HepG2 (cell line): ENCODE measurements at regions not wholly inside any gene's neighbourhood (a gene's known extent, or its start where the extent isn't known, plus 50 kb on each side); places are given as distances from the start of the nearest gene placed in this dataset.

Experiments
- FOXC1 ChIP-seq: sonication (generic); formaldehyde crosslinking; IDR thresholded peaks from 2 replicates; pipeline ENCODE4 v1.8.0; 2022; ENCODE audit warnings: mild to moderate bottlenecking, missing genetic modification reagents, borderline replicate concordance
- FOXJ3 ChIP-seq: sonication (generic); formaldehyde crosslinking; IDR thresholded peaks from 2 replicates; pipeline ENCODE4 v1.4.0; 2020; ENCODE audit warnings: missing genetic modification reagents, mild to moderate bottlenecking, borderline replicate concordance
- GLMP ChIP-seq: sonication (generic); formaldehyde crosslinking; IDR thresholded peaks from 2 replicates; pipeline ENCODE4 v1.9.0; 2021; ENCODE audit warnings: missing genetic modification reagents, mild to moderate bottlenecking, borderline replicate concordance
- HIVEP1 ChIP-seq: sonication (generic); formaldehyde crosslinking; IDR thresholded peaks from 2 replicates; pipeline ENCODE4 v1.4.0; 2020; ENCODE audit warnings: mild to moderate bottlenecking, missing genetic modification reagents
- KAT8 ChIP-seq: IDR thresholded peaks from 2 replicates; pipeline ENCODE4 v1.6.1; 2016; ENCODE audit warnings: missing genetic modification reagents, missing compliant biosample characterization
- MNT ChIP-seq: fragments of 450-650 bp; IDR thresholded peaks from 2 replicates; pipeline ENCODE4 v1.6.1; 2016
- NFE2 ChIP-seq: sonication (generic); formaldehyde crosslinking; IDR thresholded peaks from 2 replicates; pipeline ENCODE4 v1.4.0; 2020; ENCODE audit warnings: missing genetic modification reagents
- TCF12 ChIP-seq, 2 experiments: fragments of 450-650 bp in 1 of 2; sonication (generic) in 1 of 2; formaldehyde crosslinking in 1 of 2; IDR thresholded peaks; 2 replicates each; pipeline versions ENCODE4 v1.6.1 to v1.8.0; 2017 to 2022; ENCODE audit warnings: antibody characterized with exemption in 1 of 2, mild to moderate bottlenecking in 1 of 2, missing genetic modification reagents in 1 of 2, moderate library complexity in 1 of 2
- THRA ChIP-seq: sonication (generic); formaldehyde crosslinking; IDR thresholded peaks from 2 replicates; pipeline ENCODE4 v1.4.0; 2020; ENCODE audit warnings: missing genetic modification reagents, borderline replicate concordance
- TMF1 ChIP-seq: sonication (generic); formaldehyde crosslinking; IDR thresholded peaks from 2 replicates; pipeline ENCODE4 v1.8.1; 2022; ENCODE audit warnings: low read depth, missing genetic modification reagents
- ZBTB20 ChIP-seq: sonication (generic); formaldehyde crosslinking; IDR thresholded peaks from 2 replicates; pipeline ENCODE4 v1.8.1; 2023; ENCODE audit warnings: missing genetic modification reagents, low read depth, mild to moderate bottlenecking, borderline replicate concordance
- ZBTB26 ChIP-seq: IDR thresholded peaks from 2 replicates; pipeline ENCODE4 v1.6.1; 2016; ENCODE audit warnings: missing compliant biosample characterization, missing genetic modification reagents, borderline replicate concordance
- ZBTB7A ChIP-seq: sonication (generic); formaldehyde crosslinking; IDR thresholded peaks from 2 replicates; pipeline ENCODE4 v1.8.0; 2022; ENCODE audit warnings: mild to moderate bottlenecking, missing genetic modification reagents
- ZFP91 ChIP-seq: sonication (generic); formaldehyde crosslinking; IDR thresholded peaks from 2 replicates; pipeline ENCODE4 v1.9.0; 2022; ENCODE audit warnings: missing genetic modification reagents, mild to moderate bottlenecking, borderline replicate concordance
- ZFYVE20 ChIP-seq: sonication (generic); formaldehyde crosslinking; IDR thresholded peaks from 2 replicates; pipeline ENCODE4 v1.8.0; 2023; ENCODE audit warnings: low read depth, mild to moderate bottlenecking, moderate library complexity, missing genetic modification reagents, borderline replicate concordance
- ZNF326 ChIP-seq: sonication (generic); formaldehyde crosslinking; IDR thresholded peaks from 2 replicates; pipeline ENCODE4 v1.4.0; 2020; ENCODE audit warnings: missing genetic modification reagents, borderline replicate concordance
- ZNF562 ChIP-seq: sonication (generic); formaldehyde crosslinking; IDR thresholded peaks from 2 replicates; pipeline ENCODE4 v1.8.0; 2022; ENCODE audit warnings: missing genetic modification reagents, borderline replicate concordance
- ZNF605 ChIP-seq: sonication (generic); formaldehyde crosslinking; IDR thresholded peaks from 2 replicates; pipeline ENCODE4 v1.8.0; 2022; ENCODE audit warnings: mild to moderate bottlenecking, missing genetic modification reagents
- ZNF674 ChIP-seq: sonication (generic); formaldehyde crosslinking; IDR thresholded peaks from 2 replicates; pipeline ENCODE4 v1.5.0; 2020; ENCODE audit warnings: low read depth, mild to moderate bottlenecking, missing genetic modification reagents
- ZNF703 ChIP-seq: sonication (generic); formaldehyde crosslinking; IDR thresholded peaks from 2 replicates; pipeline ENCODE4 v1.5.1; 2020; ENCODE audit warnings: missing genetic modification reagents, mild to moderate bottlenecking, moderate library complexity, borderline replicate concordance
- ZSCAN29 ChIP-seq: sonication (generic); formaldehyde crosslinking; conservative IDR thresholded peaks from 2 replicates; pipeline ENCODE4 v1.4.0; 2020; ENCODE audit warnings: mild to moderate bottlenecking, missing genetic modification reagents

- TF ChIP-seq ZNF562 (CRISPR knock-in tag), result no peak
- TF ChIP-seq ZBTB7A (CRISPR knock-in tag), result no peak
- TF ChIP-seq ZSCAN29 (CRISPR knock-in tag), result 0 out of 2 replicates have a peak, but pooled peaks have one; percentile 37
- peak; percentile 76 for TF ChIP-seq THRA (CRISPR knock-in tag)
- TF ChIP-seq GLMP, result no peak
- TF ChIP-seq TMF1 (CRISPR knock-in tag), result no peak
- peak; percentile 37; the same call in 1 of the 2 replicates for TF ChIP-seq FOXC1 (CRISPR knock-in tag)
- peak; percentile 59; the same call in 1 of the 2 replicates for TF ChIP-seq HIVEP1 (CRISPR knock-in tag)
- no peak for TF ChIP-seq ZNF326 (CRISPR knock-in tag)
- peak; percentile 41; the same call in 1 of the 2 replicates for TF ChIP-seq ZBTB26 (CRISPR knock-in tag)
- TF ChIP-seq ZNF674 (CRISPR knock-in tag), result no peak
- peak; percentile 70; the same call in 1 of the 2 replicates for TF ChIP-seq ZFP91 (CRISPR knock-in tag)
- peak; percentile 33; the same call in 1 of the 2 replicates for TF ChIP-seq ZNF703 (CRISPR knock-in tag)
- no peak for TF ChIP-seq MNT
- TF ChIP-seq ZNF605 (CRISPR knock-in tag), result 0 out of 2 replicates have a peak, but pooled peaks have one; percentile 54
- no peak; the same call in 1 of the 2 replicates for TF ChIP-seq FOXJ3 (CRISPR knock-in tag)
- 0 out of 2 replicates have a peak, but pooled peaks have one; percentile 2 for TF ChIP-seq ZBTB20 (CRISPR knock-in tag)
- no peak for TF ChIP-seq TCF12 (IDR thresholded peaks at IDR 0.05)
- TF ChIP-seq TCF12 (CRISPR knock-in tag; IDR thresholded peaks at IDR 0.05), result no peak
- TF ChIP-seq KAT8 (CRISPR knock-in tag), result peak; percentile 24; the same call in 1 of the 2 replicates
- no peak for TF ChIP-seq NFE2 (CRISPR knock-in tag)
- no peak for TF ChIP-seq ZFYVE20 (CRISPR knock-in tag)
Observed at GRCh38 chr7:372932-373791, 83.2 kb downstream of the FOXL3 start (continued).
